SU-DHL-6 (cell line): ENCODE measurements at regions not wholly inside any gene's neighbourhood (a gene's known extent, or its start where the extent isn't known, plus 50 kb on each side); places are given as distances from the start of the nearest gene placed in this dataset.
A peak's percentile ranks its signal among the peaks of the same experiment; 100 is the strongest.

Experiments used
- H2AFZ ChIP-seq: fragments of 200-600 bp; sonication (generic); 2 replicates; pipeline ENCODE4 v1.6.1; 2014; ENCODE audit warnings: low read depth, mild to moderate bottlenecking, moderate library complexity, mixed read lengths, antibody characterized with exemption, low read length; ENCODE audit not compliant: severe bottlenecking
- H3F3A ChIP-seq: fragments of 200-600 bp; shearing (Covaris generic); 2 replicates; pipeline ENCODE4 v1.6.0; 2016; ENCODE audit warnings: antibody characterized with exemption, mild to moderate bottlenecking; ENCODE audit not compliant: insufficient read depth
- H3K27ac ChIP-seq: fragments of 200-600 bp; sonication (generic); 2 replicates; pipeline ENCODE4 v1.5.1; 2016; ENCODE audit warnings: low read depth, mild to moderate bottlenecking, low read length, moderate library complexity, mixed read lengths
- H3K27me3 ChIP-seq: fragments of 200-600 bp; sonication (generic), shearing (Covaris generic); 2 replicates; pipeline ENCODE4 v1.6.0; 2014; ENCODE audit warnings: mild to moderate bottlenecking, low read length
- H3K36me3 ChIP-seq: fragments of 200-600 bp; sonication (generic); 2 replicates; pipeline ENCODE4 v1.6.1; 2014; ENCODE audit warnings: mild to moderate bottlenecking, low read length, mixed read lengths
- H3K4me2 ChIP-seq: fragments of 300-600, 200-600 bp; shearing (Covaris generic), sonication (generic); 2 replicates; pipeline ENCODE4 v1.6.0; 2014; ENCODE audit warnings: low read length, low read depth, mild to moderate bottlenecking; ENCODE audit not compliant: poor library complexity, severe bottlenecking
- H3K4me3 ChIP-seq: fragments of 200-600 bp; sonication (generic); 2 replicates; pipeline ENCODE4 v1.5.1; 2014; ENCODE audit warnings: antibody characterized with exemption, low read length, mild to moderate bottlenecking, mixed read lengths; ENCODE audit not compliant: insufficient read depth, poor library complexity, severe bottlenecking
- H3K79me2 ChIP-seq: fragments of 200-600 bp; sonication (generic); 2 replicates; pipeline ENCODE4 v1.6.1; 2014; ENCODE audit warnings: mild to moderate bottlenecking, low read length, moderate library complexity; ENCODE audit not compliant: insufficient read depth
- H3K9ac ChIP-seq: fragments of 200-600 bp; sonication (generic); 2 replicates; pipeline ENCODE4 v1.7.0; 2014; ENCODE audit warnings: mild to moderate bottlenecking, low read length
- H3K9me2 ChIP-seq: fragments of 200-600 bp; sonication (generic); replicated peaks from 2 replicates; pipeline ENCODE4 v1.6.1; 2014; ENCODE audit warnings: low read length; ENCODE audit not compliant: insufficient read depth
- H3K9me3 ChIP-seq: fragments of 200-600 bp; sonication (generic); 2 replicates; pipeline ENCODE4 v1.6.1; 2014; ENCODE audit warnings: low read length, mixed read lengths; ENCODE audit not compliant: insufficient read depth
- H4K20me1 ChIP-seq: fragments of 200-600 bp; sonication (generic); 2 replicates; pipeline ENCODE4 v1.6.1; 2014; ENCODE audit warnings: low read depth, mild to moderate bottlenecking, antibody characterized with exemption, low read length, moderate library complexity, mixed read lengths
- CTCF ChIP-seq: fragments of 200-600 bp; sonication (generic); IDR thresholded peaks from one replicate; pipeline ENCODE4 v1.5.1; 2017; ENCODE audit warnings: antibody characterized with exemption, mild to moderate bottlenecking, low read length, moderate library complexity; ENCODE audit not compliant: insufficient read depth, poor library complexity, severe bottlenecking
- EZH2phosphoT487 ChIP-seq: fragments of 200-600 bp; sonication (generic), shearing (Covaris generic); conservative IDR thresholded peaks from 2 replicates; pipeline ENCODE4 v1.6.1; 2018; ENCODE audit warnings: mild to moderate bottlenecking, antibody characterized with exemption, low read length, moderate library complexity, mixed read lengths

GRCh38 chr6:16832721-16833120 is 71.5 kb upstream of the ATXN1 start:
- no peaks in the 10 kb centered on the region for H3K9me3 ChIP-seq
- H4K20me1 ChIP-seq = no peaks in the 10 kb centered on the region
- no peak overlapping the region for H3K4me3 ChIP-seq
- H3K4me2 ChIP-seq = no peak overlapping the region
- H3K9me2 ChIP-seq = no peaks in the 10 kb centered on the region
- no peaks in the 10 kb centered on the region for H3K36me3 ChIP-seq
- H3K9ac ChIP-seq = no peak overlapping the region
- TF ChIP-seq CTCF (no peak), EZH2phosphoT487 (no peak)
- H3K27ac ChIP-seq = no peak overlapping the region
- H3F3A ChIP-seq = no peaks in the 10 kb centered on the region
- H2AFZ ChIP-seq = no peak overlapping the region
- no peaks in the 10 kb centered on the region for H3K27me3 ChIP-seq
- no peaks in the 10 kb centered on the region for H3K79me2 ChIP-seq

DNA sequence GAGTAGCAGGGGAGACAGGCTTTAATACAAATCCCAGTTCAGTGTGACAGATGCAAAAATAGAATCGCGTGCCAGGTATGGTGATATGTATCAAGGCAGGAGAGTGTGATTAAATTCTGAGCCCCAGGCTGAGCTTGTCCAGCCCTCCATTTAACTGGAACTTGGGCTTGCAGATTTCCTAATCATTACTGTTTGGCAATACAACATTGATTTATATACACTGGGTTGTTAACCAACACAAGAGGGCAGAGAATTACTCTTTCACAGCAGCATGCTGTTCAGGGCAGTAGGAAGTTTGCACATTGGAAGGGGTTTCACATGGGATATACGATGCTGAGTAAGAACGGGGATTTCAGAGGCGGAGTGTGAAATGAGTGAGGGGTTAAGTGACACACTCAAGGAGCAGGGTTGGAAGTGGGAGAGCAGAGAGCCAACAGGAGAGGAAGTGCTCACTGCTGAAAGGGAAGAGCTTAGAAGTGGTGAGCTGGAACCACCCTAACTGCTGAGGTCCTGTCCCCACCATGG is 70.8 kb upstream of the ATXN1 start:
- Histone ChIP-seq H3F3A (no peaks in the 10 kb centered on the region), H3K4me3 (no peak overlapping the region), H3K4me2 (no peak overlapping the region), H3K27ac (no peak overlapping the region), H3K9me2 (no peaks in the 10 kb centered on the region), H3K36me3 (no peaks in the 10 kb centered on the region), H3K79me2 (no peaks in the 10 kb centered on the region), H2AFZ (no peak overlapping the region), H3K9me3 (no peaks in the 10 kb centered on the region), H3K27me3 (no peaks in the 10 kb centered on the region), H3K9ac (no peak overlapping the region), H4K20me1 (no peaks in the 10 kb centered on the region)
- 0 out of 2 replicates have a peak, but pooled peaks have one; percentile 22 for TF ChIP-seq EZH2phosphoT487
- TF ChIP-seq CTCF = no peak

GRCh38 chr6:16831136-16831535 is 69.9 kb upstream of the ATXN1 start:
- no peaks in the 10 kb centered on the region for H3K27me3 ChIP-seq
- TF ChIP-seq EZH2phosphoT487 = no peak
- TF ChIP-seq CTCF = no peak
- H3K36me3 ChIP-seq = no peaks in the 10 kb centered on the region

DNA sequence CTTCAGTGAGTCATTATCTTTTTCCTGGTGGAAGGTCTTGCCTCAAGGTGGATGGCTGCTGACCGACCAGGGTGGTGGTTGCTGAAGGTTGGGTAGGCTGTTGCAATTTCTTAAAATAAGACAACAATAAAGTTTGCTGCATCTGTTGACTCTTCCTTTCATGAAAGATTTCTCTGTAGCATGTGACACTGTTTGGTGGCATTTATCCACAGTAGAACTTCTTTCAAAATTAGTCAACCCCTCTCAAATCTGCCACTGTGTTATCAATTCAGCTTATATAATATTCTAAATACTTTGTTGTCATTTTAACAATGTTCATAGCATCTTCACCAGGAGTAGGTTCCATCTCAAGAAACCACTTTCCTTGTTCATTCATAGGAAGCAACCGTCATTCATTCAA is 66.8 kb upstream of the ATXN1 start:
- no peaks in the 10 kb centered on the region for H3K9me3 ChIP-seq
- no peaks in the 10 kb centered on the region for H3K36me3 ChIP-seq
- no peaks in the 10 kb centered on the region for H3F3A ChIP-seq
- no peak overlapping the region for H2AFZ ChIP-seq
- no peak overlapping the region for H3K4me2 ChIP-seq
- no peaks in the 10 kb centered on the region for H4K20me1 ChIP-seq
- no peaks in the 10 kb centered on the region for H3K27me3 ChIP-seq
- H3K79me2 ChIP-seq = no peaks in the 10 kb centered on the region
- no peak overlapping the region for H3K9ac ChIP-seq
- H3K27ac ChIP-seq = no peak overlapping the region
- H3K9me2 ChIP-seq = no peaks in the 10 kb centered on the region
- TF ChIP-seq CTCF (no peak), EZH2phosphoT487 (no peak)
- H3K4me3 ChIP-seq = no peak overlapping the region

More at GRCh38 chr6:16831136-16831535, 69.9 kb upstream of the ATXN1 start:
- Histone ChIP-seq H3F3A (no peaks in the 10 kb centered on the region), H3K9me2 (no peaks in the 10 kb centered on the region), H3K4me2 (no peak overlapping the region), H3K27ac (no peak overlapping the region), H3K4me3 (no peak overlapping the region), H3K79me2 (no peaks in the 10 kb centered on the region), H2AFZ (no peak overlapping the region), H3K9ac (no peak overlapping the region), H3K9me3 (no peaks in the 10 kb centered on the region), H4K20me1 (no peaks in the 10 kb centered on the region)
